Erythroblast (primary cell): ENCODE measurements at regions not wholly inside any gene's neighbourhood (a gene's known extent, or its start where the extent isn't known, plus 50 kb on each side); places are given as distances from the start of the nearest gene placed in this dataset.
"Not testable (repeated sequence)": the region's sequence is repeated elsewhere in the genome, so short reads cannot be mapped to it uniquely, and the experiment has no call there.

ENCODE experiments used
- DNase-seq, 2 experiments: peaks; one replicate each; lab custom pipeline; 2025; lab: John Stamatoyannopoulos, UW
- GATA1 ChIP-seq: IDR thresholded peaks from 2 replicates; pipeline ENCODE4 v1.6.1; 2011; ENCODE audit warnings: low read depth, mild to moderate bottlenecking, control low read depth, low read length, moderate library complexity
- POLR2A ChIP-seq: IDR thresholded peaks from 2 replicates; pipeline ENCODE4 v1.6.1; 2011; ENCODE audit warnings: mild to moderate bottlenecking, low read length

DNA sequence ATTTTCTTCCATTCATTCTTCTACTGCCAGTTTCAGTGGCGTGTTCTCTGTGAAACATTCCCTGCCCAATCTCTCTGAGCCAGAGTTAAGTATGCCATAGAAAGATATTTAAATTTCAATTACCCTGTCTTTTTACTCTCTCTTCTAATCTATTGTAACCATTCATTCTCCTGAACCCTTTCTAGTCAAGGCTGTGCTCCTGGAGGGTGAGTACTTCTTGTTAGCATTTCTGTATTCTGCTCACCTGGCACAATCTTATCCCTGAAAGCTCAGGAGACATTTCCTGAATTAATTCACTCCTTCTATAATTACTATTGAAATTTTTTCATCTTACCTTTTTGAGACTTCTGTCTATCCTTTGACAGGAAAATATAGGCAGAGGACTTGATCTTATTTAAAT lies 271.7 kb downstream of the HGF start:
- no peak for TF ChIP-seq GATA1
- no peak for TF ChIP-seq POLR2A
- no peak for DNase-seq

DNA sequence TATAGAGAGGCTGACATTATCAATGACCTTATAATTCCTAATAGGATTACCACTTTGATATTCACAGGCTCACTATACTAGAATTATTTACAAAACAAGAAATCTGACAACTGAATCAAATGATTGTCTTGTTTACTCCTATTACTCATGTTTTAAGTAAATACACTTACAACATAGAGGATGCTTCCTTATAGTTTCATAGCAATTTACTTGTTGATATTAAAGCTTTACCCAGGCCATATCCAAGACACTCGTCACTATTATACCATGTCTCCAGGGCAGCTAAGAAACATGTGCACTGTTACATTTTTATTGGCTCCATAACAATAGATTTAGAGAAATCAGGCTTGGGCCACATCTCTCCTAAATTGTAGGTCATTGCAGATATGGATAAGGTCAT lies 276.9 kb downstream of the HGF start:
- DNase-seq = no peak

DNA sequence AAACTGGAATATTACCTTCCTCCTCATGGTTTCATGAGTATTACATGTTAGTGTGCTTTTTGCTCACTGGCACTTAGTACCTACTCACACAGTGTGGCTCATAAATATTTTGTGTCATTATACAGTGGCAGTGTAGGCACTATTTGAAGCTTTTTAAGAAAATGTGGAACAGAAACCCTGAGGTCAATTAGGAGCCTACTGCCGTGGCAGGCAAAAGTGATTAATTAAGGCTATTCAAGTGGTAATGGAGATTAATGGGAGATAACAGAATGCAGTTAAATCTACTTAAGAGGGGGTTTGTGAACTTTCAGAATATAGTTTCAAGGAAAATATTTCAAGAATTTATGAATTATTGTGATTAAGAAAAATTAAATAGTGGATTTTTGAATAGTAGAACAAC lies 277.6 kb downstream of the HGF start:
- DNase-seq = no peak
- TF ChIP-seq POLR2A (no peak), GATA1 (no peak)

More for the DNA sequence above, 276.9 kb downstream of the HGF start:
- TF ChIP-seq GATA1 = no peak
- TF ChIP-seq POLR2A = no peak

DNA sequence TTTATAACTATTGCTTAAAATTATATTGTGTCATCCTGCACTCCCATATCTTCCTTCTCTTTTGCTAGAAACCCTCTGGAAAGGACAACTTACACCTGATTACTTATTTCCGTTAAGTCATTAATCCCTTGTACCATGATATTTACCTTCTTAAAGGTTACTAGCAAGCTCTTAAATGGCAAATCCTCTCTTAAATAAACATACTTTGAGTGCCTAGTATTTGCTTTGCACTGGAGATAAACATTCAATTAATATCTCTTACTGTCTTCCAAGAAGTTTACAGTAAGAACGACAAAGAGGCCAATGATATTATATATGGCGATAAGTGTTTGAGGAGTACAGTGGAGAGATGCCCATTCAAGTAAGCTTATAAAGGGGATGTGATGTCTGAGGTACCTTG lies 278.3 kb downstream of the HGF start:
- no peak for DNase-seq
- TF ChIP-seq GATA1 (no peak), POLR2A (no peak)

DNA sequence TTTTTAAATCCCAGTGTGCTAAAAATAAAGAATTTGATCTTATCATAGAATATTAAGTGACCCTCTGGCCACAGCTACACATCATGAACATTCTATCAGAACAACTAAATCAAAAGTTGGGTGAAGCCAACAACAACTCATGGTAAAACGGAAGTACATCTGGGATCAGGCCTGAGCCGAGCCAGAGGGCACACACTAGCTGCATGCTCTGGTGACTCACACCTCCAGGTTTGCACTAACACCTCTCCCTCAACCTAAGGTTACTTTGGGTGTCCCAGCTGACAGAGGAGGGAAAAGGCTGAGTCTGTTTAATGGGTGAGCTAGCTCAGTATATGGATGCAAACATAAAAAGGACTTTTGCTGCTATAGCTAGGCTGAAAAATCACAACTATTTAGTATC lies 281.6 kb downstream of the HGF start:
- TF ChIP-seq GATA1 (no peak), POLR2A (no peak)
- no peak for DNase-seq

DNA sequence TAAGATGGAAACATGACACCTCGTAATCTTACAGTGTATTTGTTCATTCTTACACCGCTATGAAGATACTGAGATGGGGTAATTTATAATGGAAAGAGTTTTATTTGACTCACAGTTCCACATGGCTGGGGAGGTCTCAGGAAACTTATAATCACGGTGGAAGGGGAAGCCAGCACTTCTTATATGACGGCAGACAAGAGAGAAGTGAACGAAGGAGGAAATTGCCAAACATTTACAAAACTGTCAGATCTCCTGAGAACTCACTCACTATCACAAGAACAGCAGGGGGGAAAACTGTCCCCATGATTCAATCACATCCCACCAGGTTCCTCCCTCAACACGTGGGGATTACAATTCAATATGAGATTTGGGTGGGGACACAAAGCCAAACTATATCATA lies 282.3 kb downstream of the HGF start:
- TF ChIP-seq POLR2A (no peak), GATA1 (no peak)
- no peak for DNase-seq

DNA sequence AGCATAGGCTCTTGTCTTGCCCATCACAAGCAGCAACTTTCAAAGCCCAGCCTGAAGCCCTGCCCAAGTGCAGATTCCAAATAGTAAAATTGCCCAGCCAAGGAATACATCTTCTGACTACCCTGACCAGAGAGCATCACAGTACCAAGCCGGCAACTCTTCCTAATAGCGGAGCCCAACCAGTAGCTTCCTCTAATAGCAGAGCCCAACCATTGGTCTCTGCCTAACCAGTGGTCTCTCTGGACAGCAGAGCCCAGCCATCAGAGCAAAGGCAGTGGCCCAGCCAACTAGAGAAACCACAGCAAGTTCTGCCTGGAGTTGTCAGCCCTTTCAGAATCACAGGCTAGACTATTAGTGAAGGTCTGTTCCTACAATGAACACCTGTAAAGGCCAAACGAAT lies 285.6 kb downstream of the HGF start:
- TF ChIP-seq GATA1 (no peak), POLR2A (no peak)
- peak in 1 of 2 experiments; percentile 36 for DNase-seq

DNA sequence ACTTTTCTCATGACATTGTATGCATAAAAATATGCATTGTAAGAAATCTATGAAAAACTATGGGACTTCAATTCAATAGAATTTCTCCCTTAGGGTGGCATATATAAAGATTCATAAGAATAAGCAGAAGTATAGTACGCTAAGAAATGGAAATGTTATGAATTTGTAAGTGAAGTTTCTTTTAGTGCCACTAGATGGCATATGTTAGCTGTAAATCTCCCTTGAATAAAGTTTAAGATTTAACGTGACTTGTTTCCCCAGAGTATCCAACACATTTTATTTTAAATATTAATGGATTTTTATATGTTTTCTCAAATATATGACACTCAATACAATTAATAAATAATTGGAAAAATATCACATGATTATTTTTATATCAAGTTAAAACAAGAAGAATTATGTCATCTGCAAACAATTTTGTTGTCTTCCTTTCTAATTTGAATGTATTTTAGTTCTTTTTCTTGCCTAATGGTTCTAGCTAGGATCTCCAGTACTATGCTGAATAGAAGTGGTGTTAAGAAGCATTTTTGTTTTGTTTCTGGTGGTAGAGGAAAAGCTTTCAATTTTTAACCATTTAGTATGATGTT lies 287.2 kb downstream of the HGF start:
- TF ChIP-seq GATA1 (no peak), POLR2A (no peak)
- DNase-seq = peak; percentile 38 to 64

DNA sequence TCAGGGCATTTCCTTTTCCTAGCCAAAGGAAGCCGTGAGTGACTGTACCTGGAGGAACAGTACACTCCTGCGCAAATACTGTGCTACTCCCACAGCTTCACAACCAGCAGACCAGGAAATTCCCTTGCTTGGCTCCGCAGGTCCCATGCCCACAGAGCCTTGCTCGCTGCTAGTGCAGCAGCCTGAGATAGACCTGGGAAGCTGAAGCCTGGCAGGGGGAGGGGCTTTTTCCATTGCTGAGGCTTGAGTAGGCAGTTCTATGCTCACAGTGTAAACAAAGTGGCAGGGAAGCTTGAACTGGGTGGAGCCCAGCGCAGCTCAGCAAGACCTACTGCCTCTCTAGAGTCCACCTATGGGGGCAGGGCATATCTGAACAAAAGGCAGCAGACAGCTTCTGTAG lies 291.2 kb downstream of the HGF start:
- DNase-seq = no peak

DNA sequence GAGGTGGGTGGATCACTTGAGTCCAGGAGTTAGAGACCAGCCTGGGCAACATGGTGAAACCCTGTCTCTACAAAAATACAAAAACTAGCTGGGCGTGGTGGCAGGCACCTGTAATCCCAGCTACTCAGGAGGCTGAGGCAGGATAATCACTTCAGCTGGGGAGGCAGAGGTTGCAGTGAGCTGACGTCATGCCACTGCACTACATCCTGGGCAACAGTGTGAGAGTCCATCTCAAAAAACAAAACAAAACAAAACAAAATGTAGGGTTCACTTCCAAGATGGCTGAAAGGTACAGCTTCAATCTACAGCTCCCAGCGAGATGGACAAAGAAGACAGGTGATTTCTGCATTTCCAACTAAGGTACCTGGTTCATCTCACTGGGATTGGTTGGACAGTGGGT lies 291.6 kb downstream of the HGF start:
- not testable (repeated sequence) for DNase-seq

More for the DNA sequence above, 291.2 kb downstream of the HGF start:
- TF ChIP-seq GATA1 (no peak), POLR2A (no peak)

DNA sequence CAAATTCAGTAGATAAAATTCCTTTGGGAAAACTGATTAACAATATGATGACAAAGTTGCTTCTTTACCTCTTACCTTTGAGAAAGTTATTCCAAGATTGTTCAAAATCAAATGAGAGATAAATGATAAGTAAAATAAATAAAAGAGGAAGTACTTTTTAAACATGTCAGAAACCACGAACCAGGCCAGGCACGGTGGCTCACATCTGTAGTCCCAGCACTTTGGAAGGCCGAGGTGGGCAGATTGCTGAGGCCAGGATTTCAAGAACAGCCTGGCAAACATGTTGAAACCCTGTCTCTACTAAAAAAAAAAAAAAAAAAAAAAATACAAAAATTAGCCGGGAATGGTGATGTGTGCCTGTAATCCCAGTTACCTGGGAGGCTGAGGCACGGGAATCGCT lies 296.6 kb downstream of the HGF start:
- no peak for DNase-seq
- TF ChIP-seq POLR2A = no peak
- no peak for TF ChIP-seq GATA1

DNA sequence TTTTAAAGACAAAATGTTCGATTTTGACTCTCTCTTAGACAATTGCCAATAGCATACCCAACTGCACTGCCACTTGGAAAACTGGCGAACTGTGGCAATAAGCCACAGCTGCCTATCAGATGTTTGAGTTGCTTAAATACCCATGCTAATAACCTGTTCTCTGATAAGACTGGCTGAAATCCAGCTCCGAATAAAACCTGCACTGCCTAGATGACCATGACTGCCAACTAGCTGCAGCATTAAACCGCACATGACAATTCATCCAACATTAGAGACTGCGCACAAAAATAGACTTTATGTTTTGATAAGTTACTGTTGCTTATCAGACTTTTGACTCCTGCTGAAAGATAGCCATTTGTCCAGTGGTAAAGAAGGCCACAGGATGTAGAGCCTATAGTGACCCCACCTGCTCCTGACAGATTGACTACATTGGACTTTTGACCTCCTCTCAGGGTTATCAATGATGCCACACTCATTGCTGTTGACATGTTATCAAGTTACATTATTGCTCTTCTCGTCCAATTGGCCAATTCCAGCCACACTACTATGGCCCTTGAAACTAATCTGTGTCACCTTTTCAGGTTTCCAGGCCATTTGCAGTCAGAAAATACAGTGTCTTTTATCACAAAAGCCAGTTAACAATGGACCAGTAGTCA lies 299.0 kb downstream of the HGF start:
- peak in 1 of 2 experiments; percentile 19 for DNase-seq
- no peak for TF ChIP-seq GATA1
- TF ChIP-seq POLR2A = no peak

DNA sequence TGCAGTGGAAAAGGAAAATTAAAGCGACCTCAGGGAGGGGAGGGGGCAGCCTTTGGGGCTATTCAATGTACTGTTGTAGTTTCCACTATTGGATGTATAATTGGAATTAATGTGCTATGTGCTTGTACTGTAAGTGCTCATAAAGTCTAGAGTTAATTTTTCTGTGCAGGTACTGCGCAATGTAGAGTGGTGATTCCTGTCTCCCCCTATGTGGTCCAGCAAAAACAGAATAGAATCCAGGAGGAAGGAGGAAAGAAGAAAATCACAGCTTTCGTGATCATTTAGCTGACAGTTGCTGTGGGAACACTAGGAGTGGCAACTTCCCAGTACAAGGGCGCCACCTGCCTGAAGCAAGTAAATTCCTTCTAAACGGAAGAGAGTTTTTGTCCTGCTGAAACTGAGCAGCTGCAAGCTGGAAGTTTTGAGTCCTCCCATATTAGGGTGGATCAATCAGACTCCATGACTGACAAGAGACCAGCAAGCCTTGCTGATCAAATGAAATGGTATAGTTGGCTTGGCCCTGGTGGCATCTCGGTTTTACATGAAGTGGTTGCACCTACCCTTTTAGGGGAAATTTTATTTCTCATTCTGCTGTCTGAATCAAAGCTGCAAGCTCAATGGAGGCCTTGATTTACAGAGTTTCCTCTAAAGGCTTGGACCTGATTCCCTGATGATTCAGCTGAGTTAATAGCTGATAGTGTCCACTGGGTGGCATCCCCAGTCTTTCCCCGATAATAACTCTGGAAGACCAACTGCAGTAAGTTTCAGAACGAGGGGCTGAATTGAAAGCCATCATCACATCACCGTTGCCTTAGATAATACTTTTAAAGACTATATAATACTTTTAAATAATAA lies 299.8 kb downstream of the HGF start:
- no peak for TF ChIP-seq POLR2A
- TF ChIP-seq GATA1 = no peak
- peak; percentile 65 to 78 for DNase-seq

DNA sequence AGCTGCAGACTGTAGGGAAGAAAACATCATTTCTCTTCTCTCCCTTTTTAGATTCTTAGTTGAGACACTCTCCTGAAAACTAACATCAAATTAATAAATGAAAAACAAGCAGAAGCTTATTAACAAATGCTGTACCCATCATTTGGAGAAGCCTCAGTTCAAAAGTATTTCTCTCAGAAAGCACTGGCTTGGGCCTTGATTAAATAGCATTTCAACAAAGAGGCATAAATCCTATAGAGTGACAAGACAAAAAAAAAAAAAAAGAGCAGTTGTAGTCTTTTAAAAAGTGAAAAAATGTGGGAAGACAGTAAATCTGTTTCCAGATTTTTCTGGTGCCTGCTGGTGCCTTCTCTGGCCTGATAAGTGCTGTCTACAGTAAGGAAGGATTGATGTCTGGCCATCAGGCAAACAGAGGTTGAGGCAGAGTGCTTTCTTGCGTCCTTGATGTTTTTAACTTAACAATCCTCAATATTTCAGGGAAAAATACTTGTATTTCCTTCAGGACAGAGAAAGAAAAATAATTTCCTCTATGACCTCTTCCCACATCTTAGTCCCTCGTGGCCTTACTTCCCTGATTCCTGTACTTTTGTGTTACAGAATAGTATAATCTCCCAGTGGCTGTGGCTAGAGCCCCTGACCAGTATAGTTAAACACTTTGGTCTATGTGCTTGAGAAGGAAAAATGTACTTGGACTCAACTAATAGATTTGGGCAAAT lies 300.5 kb downstream of the HGF start:
- TF ChIP-seq POLR2A = no peak
- no peak for TF ChIP-seq GATA1
- DNase-seq = no peak
